HG03520 (cell line): ENCODE measurements at regions not wholly inside any gene's neighbourhood (a gene's known extent, or its start where the extent isn't known, plus 50 kb on each side); places are given as distances from the start of the nearest gene placed in this dataset.
"Not testable (repeated sequence)": the region's sequence is repeated elsewhere in the genome, so short reads cannot be mapped to it uniquely, and the experiment has no call there.

Experiments used
- ATAC-seq: cut with Tn5 transposase; IDR thresholded peaks from one replicate; pipeline ENCODE4 v1.9.1; 2021; ENCODE audit warnings: mild to moderate bottlenecking, moderate library complexity; ENCODE audit not compliant: unreplicated experiment

GRCh38 chr5:165405340-165405739 lies 1899.9 kb downstream of the MAT2B start:
- no peak for ATAC-seq

GRCh38 chr5:165407352-165407751 lies 1901.9 kb downstream of the MAT2B start:
- no peak for ATAC-seq

GRCh38 chr5:165410476-165410875 lies 1905.1 kb downstream of the MAT2B start:
- ATAC-seq, result no peak

- not testable (repeated sequence) for ATAC-seq
Observed at GRCh38 chr5:165411532-165411931, 1906.1 kb downstream of the MAT2B start.

- no peak for ATAC-seq
Observed at GRCh38 chr5:165420493-165420892, 1915.1 kb downstream of the MAT2B start.

- no peak for ATAC-seq
Observed at GRCh38 chr5:165423697-165424299, 1918.4 kb downstream of the MAT2B start.

- no peak for ATAC-seq
Observed at GRCh38 chr5:165425594-165425993, 1920.2 kb downstream of the MAT2B start.

GRCh38 chr5:165448753-165449152 lies 1943.3 kb downstream of the MAT2B start:
- ATAC-seq, result no peak

GRCh38 chr5:165457859-165458481 lies 1952.6 kb downstream of the MAT2B start:
- no peak for ATAC-seq

GRCh38 chr5:165459232-165459631 lies 1953.8 kb downstream of the MAT2B start:
- ATAC-seq, result no peak

- ATAC-seq, result no peak
Observed at GRCh38 chr5:165460911-165461310, 1955.5 kb downstream of the MAT2B start.

- no peak for ATAC-seq
Observed at GRCh38 chr5:165477546-165477945, 1972.1 kb downstream of the MAT2B start.

GRCh38 chr5:165495829-165496380 lies 1990.5 kb downstream of the MAT2B start:
- ATAC-seq, result no peak

- ATAC-seq, result no peak
Observed at GRCh38 chr5:165497707-165498106, 1992.3 kb downstream of the MAT2B start.

- ATAC-seq, result no peak
Observed at GRCh38 chr5:165502893-165503691, 1997.7 kb downstream of the MAT2B start.

GRCh38 chr5:165504674-165505073 lies 1999.3 kb downstream of the MAT2B start:
- ATAC-seq, result no peak

- no peak for ATAC-seq
Observed at GRCh38 chr5:165508286-165508685, 2002.9 kb downstream of the MAT2B start.

GRCh38 chr5:165508861-165509260 lies 2003.4 kb downstream of the MAT2B start:
- no peak for ATAC-seq

- ATAC-seq, result no peak
Observed at GRCh38 chr5:165521816-165522610, 2016.6 kb downstream of the MAT2B start.

GRCh38 chr5:165525271-165525670 lies 2019.9 kb downstream of the MAT2B start:
- no peak for ATAC-seq

GRCh38 chr5:165526357-165526756 lies 2020.9 kb downstream of the MAT2B start:
- no peak for ATAC-seq
